HEK293 (cell line): ENCODE measurements at regions not wholly inside any gene's neighbourhood (a gene's known extent, or its start where the extent isn't known, plus 50 kb on each side); places are given as distances from the start of the nearest gene placed in this dataset.

ENCODE experiments used
- CTCF ChIP-seq: fragments of 450-650 bp; formaldehyde crosslinking; IDR thresholded peaks from 2 replicates; pipeline ENCODE4 v1.5.1; 2016; ENCODE audit warnings: missing biosample characterization, missing genetic modification characterization
- SP7 ChIP-seq: fragments of 450-650 bp; formaldehyde crosslinking; IDR thresholded peaks from 2 replicates; pipeline ENCODE4 v1.5.1; 2016; ENCODE audit warnings: missing biosample characterization, missing genetic modification characterization
- ZBTB48 ChIP-seq: fragments of 450-650 bp; formaldehyde crosslinking; IDR thresholded peaks from 2 replicates; pipeline ENCODE4 v1.5.1; 2016; ENCODE audit warnings: missing biosample characterization, missing genetic modification characterization

GRCh38 chr18:73563345-73563744 lies 584.3 kb downstream of the FBXO15 start:
- TF ChIP-seq CTCF (tag by site-specific recombination), result no peak
- TF ChIP-seq SP7 (tag by site-specific recombination), result no peak
- no peak for TF ChIP-seq ZBTB48 (tag by site-specific recombination)
